ENCODE measurements at regions not wholly inside any gene's neighbourhood (a gene's known extent, or its start where the extent isn't known, plus 50 kb on each side); places are given as distances from the start of the nearest gene placed in this dataset.

- DNase-seq, result no peak
Measured at GRCh38 chr14:98704441-98704840, 567.6 kb downstream of the BCL11B start.

DNA sequence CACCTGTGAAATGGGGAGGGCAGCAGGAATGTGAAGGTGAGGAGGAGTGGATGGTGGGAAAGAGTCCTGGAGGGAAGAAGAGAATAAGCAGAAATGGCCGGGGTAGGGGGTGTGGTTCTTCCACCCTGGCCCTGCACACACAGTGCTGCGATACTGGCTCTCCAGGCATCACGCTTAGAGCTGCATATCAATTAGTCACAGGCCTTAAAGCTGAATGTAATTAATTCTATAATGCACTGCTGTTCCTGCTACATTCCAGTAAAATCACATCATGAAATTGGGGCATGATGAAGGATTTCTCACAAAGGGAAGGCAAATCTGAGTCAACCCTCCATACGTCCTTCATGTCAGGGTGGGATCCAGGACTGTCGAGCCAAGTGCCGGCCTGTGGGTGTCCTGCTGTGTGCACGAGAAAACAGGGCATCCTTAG lies 566.1 kb downstream of the BCL11B start:
- no peak for DNase-seq

DNA sequence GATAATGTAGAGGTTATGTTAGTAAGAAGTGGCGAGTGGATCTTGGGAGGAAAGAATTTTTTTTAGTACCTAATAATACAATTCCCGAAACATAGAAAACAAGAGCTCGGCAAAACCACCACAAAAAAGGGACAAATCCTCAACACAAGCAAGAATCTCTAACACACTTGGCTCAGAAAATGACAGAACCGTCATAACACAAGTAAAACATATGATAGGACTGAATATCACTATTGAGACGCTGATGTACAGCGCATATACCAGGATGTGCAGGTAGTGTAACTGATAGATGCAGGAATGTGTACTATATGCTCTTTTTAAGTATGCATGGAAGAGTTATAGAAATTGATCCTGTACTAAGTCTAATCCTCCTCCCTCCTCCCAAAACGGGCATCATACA lies 564.5 kb downstream of the BCL11B start:
- no peak for DNase-seq

GRCh38 chr14:98708555-98708954 lies 563.4 kb downstream of the BCL11B start:
- DNase-seq, result no peak

GRCh38 chr14:98711453-98711852 lies 560.5 kb downstream of the BCL11B start:
- DNase-seq, result no peak

GRCh38 chr14:98714626-98715425 lies 557.2 kb downstream of the BCL11B start:
- DNase-seq, result no peak

DNA sequence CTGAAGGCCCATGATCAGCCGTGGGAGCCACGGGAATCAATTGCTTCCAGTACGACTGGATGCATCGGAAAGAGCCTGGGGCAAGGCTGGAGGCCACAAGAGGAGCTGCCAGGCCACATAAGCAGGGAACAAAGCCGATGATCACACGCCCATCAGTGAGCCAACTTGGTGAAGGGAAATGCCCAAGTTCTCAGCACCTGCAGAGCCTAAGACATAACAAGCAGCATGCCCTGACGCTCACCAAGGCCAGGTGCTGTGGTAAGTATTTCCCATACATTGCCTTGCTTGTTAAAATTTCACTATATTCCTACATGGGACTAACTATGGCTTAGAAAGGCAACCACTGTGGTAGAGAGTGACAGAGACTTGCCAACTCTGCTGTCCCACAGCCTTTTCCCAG lies 555.9 kb downstream of the BCL11B start:
- DNase-seq, result no peak

GRCh38 chr14:98721061-98721460 lies 550.9 kb downstream of the BCL11B start:
- DNase-seq, result no peak

DNA sequence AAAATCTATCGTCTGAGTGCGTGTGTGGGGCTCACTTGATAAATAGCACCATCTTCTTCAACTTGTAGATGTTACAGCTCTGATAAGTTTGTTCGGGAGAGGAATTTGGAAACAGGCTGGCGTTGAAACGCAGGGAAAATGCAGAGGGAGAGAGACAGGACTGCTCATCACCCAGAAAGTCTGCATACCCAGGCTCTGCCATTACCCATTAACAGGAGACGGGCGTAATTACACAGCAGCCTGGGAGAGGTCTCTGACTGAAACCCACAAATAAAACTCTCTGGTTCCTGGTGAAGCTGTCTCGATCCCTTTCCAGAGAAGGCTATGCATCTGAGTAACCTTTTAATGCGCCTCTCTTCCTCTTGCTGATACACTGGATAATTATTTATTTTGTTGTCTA lies 547.3 kb downstream of the BCL11B start:
- DNase-seq, result no peak

GRCh38 chr14:98725191-98725590 lies 546.8 kb downstream of the BCL11B start:
- no peak for DNase-seq

- no peak for DNase-seq
Measured at GRCh38 chr14:98725676-98726075, 546.3 kb downstream of the BCL11B start.

DNA sequence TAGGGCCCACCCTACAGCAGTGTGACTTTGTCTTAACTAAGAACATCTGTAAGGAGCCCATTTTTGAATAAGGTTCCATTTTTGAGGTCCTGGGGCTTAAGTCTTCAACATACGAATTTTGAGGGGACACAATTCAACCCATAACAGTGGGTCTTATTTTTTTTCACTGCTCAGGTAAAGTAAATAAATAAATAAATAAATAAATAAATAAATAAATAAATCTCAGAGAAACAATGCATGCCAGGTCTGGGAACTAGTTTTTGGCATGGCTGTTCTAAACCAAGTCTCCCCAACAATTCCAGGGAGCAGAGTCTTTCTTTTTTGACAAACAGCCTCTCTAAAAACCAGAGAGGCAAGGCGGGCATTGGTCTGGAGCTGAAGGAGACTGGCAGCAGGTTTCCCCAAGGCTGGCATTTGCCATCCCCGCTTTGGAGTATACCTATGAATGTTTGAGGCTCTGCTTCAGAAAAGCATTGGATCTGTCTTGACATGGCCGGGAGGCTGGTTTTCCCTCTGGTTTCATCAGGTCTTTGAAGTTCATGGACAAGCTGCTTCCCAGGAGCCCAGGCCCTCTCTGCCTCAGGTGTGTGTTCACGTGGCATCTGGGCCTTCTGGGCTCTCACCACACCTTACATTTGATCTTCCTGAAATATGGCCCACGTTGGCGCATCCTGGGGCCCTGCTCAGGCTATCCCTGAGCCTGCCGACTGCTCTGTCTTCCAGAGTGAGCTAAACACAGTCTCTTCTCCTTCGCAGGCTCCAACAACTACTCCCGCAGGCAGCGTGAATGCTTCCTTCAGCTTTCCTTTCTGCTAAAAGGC lies 545.2 kb downstream of the BCL11B start:
- no peak for DNase-seq

- DNase-seq, result no peak
Measured at GRCh38 chr14:98728024-98728423, 544.0 kb downstream of the BCL11B start.

DNA sequence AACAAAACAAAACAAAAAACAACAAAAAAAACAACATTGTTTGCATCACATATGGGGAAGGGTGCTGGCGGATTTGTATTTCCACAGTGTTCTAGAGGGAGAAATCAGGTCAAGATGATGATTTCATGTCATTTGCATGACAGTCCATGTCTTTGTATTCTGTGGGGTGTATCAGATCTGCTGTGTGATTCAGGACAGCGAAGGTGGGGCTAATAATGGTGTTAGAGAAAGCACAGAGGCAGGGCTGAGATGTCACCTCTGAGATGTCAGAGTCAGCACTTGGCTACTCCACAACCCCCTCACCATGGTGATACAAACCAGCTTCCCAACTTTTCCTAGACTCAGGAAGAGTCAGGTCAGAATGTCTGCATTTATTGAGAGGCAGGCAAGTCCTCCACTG lies 543.2 kb downstream of the BCL11B start:
- no peak for DNase-seq

- no peak for DNase-seq
Measured at GRCh38 chr14:98731286-98731685, 540.7 kb downstream of the BCL11B start.

DNA sequence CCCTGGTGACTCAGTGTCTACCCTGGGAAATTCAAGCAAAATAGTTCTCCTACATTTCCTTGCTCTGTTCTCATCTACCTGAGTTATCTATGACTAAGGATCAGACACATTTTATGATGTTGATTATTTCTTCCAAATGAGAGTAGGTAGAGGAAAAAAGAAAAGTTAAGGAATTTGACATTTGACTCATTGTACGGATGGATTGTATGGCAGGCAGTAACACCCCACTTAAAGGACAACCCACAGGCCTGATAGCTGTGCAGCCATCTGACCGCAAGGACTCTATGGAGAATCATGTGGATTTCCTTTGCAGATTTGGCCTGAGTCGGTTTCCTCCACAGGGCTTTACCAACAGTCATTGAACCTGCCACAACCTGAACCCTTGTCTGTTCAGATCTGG lies 540.3 kb downstream of the BCL11B start:
- DNase-seq, result no peak

- DNase-seq, result no peak
Measured at GRCh38 chr14:98733536-98733935, 538.5 kb downstream of the BCL11B start.

DNA sequence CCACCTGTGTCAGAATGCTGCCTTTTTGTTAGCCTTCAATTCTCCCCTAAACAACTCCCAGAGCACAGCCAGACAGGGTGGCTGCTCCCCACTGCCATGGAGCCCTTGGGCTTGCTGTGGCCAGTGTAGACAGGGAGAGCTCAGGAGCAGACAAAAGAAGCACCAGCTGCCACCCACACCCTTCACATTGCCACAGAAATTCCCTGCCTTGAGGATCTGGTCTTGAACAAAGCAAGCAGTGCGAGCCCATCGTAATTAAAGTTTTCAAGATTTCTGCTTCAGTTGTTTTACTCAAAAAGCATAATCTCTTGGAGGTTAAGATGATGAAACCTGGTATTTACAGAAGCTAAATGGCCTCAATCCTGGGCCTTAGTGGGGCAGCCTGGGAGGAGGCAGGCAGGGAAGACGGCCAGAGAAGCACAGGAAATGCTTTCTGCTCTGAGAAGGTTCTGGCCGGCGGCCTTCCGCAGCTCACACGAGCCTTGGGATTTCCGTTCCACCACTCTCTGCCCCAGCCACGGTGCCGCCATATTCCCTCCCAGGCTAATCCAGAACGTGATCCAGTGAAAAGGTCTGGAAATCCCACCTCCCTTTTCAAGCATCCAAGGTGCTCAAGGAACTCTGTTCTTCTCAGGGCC lies 535.2 kb downstream of the BCL11B start:
- DNase-seq, result no peak

DNA sequence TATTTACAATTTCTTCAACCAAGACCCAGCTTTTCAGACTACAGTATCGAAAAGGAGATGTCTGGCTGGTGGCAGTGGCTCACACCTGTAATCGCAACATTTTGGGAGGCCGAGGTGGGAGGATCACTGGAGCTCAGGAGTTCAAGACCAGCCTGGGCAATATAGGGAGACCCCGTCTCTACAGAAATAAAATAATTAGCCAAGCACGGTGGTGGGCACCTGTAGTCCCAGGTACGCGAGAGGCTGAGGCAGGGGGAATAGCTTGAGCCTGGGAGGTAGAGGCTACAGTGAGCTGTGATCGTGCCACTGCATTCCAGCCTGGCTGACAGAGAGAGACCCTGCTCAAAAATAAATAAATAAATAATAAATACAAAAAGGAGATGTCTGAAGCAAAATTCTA lies 530.5 kb downstream of the BCL11B start:
- no peak for DNase-seq

GRCh38 chr14:98742001-98742400 lies 530.0 kb downstream of the BCL11B start:
- no peak for DNase-seq

- no peak for DNase-seq
Measured at GRCh38 chr14:98743536-98743935, 528.5 kb downstream of the BCL11B start.

- DNase-seq, result no peak
Measured at GRCh38 chr14:98748966-98749365, 523.0 kb downstream of the BCL11B start.

DNA sequence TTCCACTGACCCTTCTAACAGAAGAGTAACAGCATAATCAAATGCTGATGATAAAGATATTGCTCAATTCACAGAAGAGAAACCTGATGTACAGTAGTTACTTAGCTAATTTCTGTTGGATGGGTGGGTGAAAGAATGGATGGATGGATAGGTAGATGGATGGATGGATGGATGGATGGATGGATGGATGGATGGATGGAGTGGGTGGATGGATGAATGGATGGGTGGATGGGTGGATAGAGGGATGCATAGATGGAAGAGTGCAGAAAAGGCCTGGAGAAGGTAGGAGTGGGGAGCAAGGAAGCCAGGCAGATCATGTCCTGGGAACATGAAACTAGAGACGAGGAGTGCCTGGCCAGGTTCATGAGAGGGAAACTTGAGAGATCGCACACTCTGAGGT lies 520.9 kb downstream of the BCL11B start:
- no peak for DNase-seq

GRCh38 chr14:98752660-98753059 lies 519.3 kb downstream of the BCL11B start:
- no peak for DNase-seq

All from NCI-H1105 treated with DMSO at 0.1 percent for 48 hours (cell line).